GM21367 (cell line): ENCODE measurements at regions not wholly inside any gene's neighbourhood (a gene's known extent, or its start where the extent isn't known, plus 50 kb on each side); places are given as distances from the start of the nearest gene placed in this dataset.

Source experiments
- ATAC-seq: cut with Tn5 transposase; IDR thresholded peaks from one replicate; pipeline ENCODE4 v1.9.1; 2021; ENCODE audit not compliant: unreplicated experiment

GRCh38 chr6:127053032-127053874, 65.2 kb upstream of the RSPO3 start:
- ATAC-seq: no peak

GRCh38 chr6:127053875-127054235, 64.6 kb upstream of the RSPO3 start:
- ATAC-seq: no peak

GRCh38 chr6:127058027-127058426, 60.4 kb upstream of the RSPO3 start:
- ATAC-seq: no peak

GRCh38 chr6:127058936-127059335, 59.5 kb upstream of the RSPO3 start:
- no peak for ATAC-seq
